ENCODE measurements at regions not wholly inside any gene's neighbourhood (a gene's known extent, or its start where the extent isn't known, plus 50 kb on each side); places are given as distances from the start of the nearest gene placed in this dataset.

GRCh38 chr4:54496412-54496811, 161.3 kb upstream of the KIT start:
- DNase-seq = no peak

GRCh38 chr4:54497947-54498346, 159.8 kb upstream of the KIT start:
- DNase-seq = no peak

GRCh38 chr4:54498661-54499111, 159.1 kb upstream of the KIT start:
- no peak for DNase-seq

- DNase-seq = no peak
Observed at GRCh38 chr4:54499308-54500074, 158.3 kb upstream of the KIT start.

- no peak for DNase-seq
Observed at GRCh38 chr4:54505362-54505761, 152.4 kb upstream of the KIT start.

GRCh38 chr4:54505996-54506395, 151.8 kb upstream of the KIT start:
- no peak for DNase-seq

- DNase-seq = no peak
Observed at GRCh38 chr4:54509057-54509456, 148.7 kb upstream of the KIT start.

GRCh38 chr4:54513204-54513603, 144.6 kb upstream of the KIT start:
- DNase-seq = no peak

- no peak for DNase-seq
Observed at GRCh38 chr4:54513741-54514140, 144.0 kb upstream of the KIT start.

- DNase-seq = no peak
Observed at GRCh38 chr4:54516556-54517215, 141.1 kb upstream of the KIT start.

- no peak for DNase-seq
Observed at GRCh38 chr4:54517781-54518444, 139.8 kb upstream of the KIT start.

GRCh38 chr4:54525602-54526001, 132.2 kb upstream of the KIT start:
- no peak for DNase-seq

GRCh38 chr4:54526560-54526959, 131.2 kb upstream of the KIT start:
- no peak for DNase-seq

GRCh38 chr4:54527532-54527931, 130.2 kb upstream of the KIT start:
- no peak for DNase-seq

GRCh38 chr4:54539500-54540029, 118.2 kb upstream of the KIT start:
- peak; percentile 79 for DNase-seq

- DNase-seq = no peak
Observed at GRCh38 chr4:54540931-54541330, 116.8 kb upstream of the KIT start.

GRCh38 chr4:54541426-54542118, 116.2 kb upstream of the KIT start:
- DNase-seq = no peak

- DNase-seq = no peak
Observed at GRCh38 chr4:54542119-54542438, 115.7 kb upstream of the KIT start.

GRCh38 chr4:54542540-54543041, 115.2 kb upstream of the KIT start:
- no peak for DNase-seq

- no peak for DNase-seq
Observed at GRCh38 chr4:54543088-54543795, 114.5 kb upstream of the KIT start.

GRCh38 chr4:54545663-54546424, 111.9 kb upstream of the KIT start:
- DNase-seq = no peak

All from DMS53 (cell line).